ENCODE measurements at regions not wholly inside any gene's neighbourhood (a gene's known extent, or its start where the extent isn't known, plus 50 kb on each side); places are given as distances from the start of the nearest gene placed in this dataset.

DNA sequence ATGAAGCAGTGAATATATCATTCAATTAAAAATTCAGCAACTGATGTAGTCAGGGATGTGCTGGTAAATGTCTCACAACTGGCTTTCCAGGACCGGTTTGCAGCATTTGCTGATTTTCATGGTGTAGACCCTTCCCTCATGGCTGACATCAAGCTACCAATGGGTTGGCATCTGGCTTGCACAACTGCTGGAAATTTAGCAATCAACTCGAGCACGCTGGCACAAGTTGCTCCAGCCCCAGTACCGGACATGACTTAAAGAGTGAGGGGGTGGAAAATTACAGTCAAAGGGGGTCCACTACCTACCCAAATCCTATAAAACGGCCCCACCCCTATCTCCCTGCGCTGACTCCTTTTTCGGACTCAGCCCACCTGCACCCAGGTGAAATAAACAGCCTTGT, 198.4 kb upstream of the NRP1 start:
- DNase-seq = no peak

DNA sequence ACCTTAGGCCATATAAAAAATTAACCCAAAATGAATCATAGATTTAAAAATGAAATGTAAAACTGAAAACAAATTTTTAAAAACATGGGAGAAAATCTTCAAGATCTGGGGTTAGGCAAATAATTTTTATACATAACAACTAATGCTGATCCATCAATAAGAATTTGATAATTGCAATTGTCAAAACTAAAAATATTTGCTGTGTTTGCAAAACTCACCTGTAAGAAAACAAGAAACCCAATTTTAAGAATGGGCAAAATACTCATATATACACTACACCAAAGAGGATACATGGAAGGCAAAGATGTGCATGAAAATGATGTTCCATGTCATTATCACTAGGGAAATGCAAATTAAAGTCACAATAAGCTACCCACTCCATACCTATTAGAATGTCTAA, 194.8 kb upstream of the NRP1 start:
- no peak for DNase-seq

DNA sequence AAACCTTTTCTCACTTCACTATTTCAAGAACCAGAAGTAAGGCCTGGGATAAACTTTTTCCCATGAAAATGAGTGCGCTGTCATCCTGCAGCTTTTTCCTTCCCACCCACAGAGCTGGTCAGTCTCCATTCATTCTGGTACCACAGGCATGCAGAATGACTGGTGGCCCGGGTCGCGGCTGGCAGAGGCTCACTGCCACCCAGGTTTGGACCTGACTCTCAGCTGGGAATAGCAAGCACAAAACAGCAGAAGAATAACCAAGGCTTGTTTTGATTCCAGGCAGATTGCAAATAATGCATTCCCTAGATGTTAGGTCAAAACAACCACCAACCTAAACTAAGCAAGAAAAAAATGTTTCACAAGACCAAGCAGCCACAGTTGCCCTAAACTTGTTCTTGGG, 190.5 kb upstream of the NRP1 start:
- DNase-seq = no peak

DNA sequence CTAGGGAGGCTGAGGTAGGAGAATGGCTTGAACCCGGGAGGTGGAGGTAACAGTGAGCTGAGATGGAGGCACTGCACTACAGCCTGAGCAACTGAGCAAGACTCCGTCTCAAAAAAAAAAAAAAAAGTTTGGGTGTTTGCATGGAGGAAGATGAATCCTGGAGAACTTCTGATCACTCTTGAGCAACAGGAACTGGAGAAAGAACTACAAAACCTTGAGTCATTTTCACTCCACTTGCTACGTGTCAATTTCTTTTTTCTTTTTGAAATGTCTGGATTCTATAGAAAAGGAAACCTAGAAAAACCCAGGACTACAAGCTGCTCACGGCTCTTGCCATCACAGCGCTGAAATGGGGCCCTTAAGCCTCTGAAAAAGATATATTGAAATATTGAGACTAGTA, 189.6 kb upstream of the NRP1 start:
- DNase-seq = no peak

DNA sequence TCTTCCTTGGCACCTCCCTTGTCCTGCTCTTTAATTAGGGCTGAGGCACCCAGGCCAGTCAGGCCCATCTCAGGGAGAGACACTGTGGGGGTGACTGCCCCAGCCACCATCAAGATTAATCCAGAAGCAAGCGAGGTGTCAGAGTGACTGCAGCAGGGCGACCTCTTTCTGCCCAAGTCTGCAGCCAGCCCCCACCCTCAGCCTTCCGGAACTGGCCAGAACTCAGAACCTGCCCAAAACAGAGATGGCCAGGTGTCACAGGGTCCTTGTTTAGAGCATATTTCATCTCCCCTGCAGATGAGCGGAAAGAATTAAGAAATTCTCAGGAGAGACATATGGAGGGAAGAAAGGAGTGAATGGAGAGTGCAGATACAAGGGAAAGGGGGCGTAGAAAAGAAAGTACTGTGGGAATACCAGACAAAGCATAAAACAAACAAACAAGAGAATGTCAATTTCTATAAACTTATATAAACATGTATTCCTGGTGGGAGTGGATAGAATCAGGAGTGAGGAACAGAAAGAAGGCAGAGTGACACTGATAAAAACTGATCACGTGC, 188.8 kb upstream of the NRP1 start:
- no peak for DNase-seq

DNA sequence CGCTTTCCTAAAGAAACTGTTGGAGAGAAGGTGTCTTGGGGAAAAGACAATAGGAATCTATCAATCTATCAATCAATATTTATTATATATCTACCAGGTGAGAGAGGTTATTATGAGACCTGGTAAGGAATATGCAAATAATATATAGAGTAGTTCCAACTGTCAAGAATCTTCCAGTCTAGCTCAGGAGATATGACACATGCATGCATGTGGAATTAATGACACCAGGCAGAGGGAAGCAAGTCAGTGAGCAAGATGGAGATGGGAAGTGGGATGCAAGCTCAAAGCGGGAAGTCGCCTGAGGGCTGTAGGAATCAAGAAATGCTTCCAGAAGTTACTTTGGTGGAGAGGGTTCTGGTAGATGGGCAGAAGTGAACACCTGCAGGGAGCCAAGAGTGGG, 187.4 kb upstream of the NRP1 start:
- DNase-seq = no peak

DNA sequence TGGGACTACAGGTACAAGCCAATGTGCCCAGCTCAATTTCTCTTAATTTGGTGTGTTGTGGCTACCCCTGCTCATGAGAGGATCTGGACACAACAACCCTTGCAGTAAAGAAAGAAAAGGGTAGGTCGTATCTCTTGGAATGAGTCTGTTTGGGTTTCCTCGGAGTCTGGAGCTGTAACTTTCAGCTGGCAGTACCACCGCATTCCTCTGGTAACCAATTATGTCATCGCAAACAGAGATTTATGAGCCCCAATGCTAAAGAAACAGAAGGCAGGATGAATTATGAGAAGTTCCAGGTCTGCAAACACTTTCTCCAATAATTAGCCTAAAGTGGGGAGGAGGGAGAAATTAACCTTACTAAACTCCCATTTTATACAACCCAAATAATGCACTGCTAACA, 186.6 kb upstream of the NRP1 start:
- DNase-seq = peak; percentile 46

DNA sequence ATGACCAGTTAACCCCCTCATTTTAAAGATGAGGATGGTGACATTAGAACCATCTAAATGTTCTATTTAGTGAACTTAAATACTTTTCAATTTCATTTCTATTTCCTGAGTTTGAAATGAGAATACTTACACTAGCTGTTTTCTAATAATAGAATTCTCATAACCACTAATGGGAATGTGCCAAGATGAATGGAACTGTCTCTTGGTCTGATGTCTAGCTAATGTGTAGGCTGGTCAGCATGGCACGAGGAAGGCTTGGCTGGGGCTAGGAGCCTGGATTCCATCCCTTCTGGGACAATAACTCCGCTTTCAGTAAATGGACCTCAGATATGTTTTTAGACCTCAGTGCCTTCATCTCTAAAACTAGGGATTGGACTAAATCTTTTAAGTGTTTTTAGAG, 185.8 kb upstream of the NRP1 start:
- no peak for DNase-seq

DNA sequence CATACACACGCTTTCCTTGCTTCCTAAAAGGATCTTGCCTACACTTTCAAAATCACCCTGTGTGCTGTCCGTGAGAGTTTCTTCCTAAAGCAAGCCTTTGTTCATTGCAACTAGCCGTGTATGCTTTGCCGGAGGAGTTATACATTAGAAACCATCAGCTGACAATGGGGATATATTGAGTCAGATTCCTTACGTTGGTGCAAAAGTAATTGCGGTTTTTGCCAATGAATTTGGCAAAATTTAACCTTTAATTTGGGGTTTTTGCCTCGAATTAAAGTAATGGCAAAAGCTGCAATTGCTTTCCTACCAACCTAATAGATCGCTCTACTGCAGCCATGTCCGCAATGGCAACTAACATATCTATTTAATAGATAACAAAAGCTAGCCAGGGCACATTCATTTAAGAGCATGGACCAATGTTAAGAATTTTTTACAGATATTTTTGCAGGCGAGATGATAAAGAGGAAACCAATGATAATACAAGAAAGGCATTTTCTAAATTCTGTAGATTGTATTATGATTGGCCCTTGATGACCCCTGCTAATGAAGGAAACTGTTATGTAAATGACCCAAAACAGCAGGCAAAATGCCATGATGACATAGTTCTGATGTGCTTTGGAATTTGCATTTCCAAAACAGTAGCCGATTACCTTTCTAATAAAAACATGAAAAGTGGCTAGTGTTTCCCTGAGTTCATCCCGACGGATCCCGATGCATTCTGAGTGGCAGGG, 184.8 kb upstream of the NRP1 start:
- DNase-seq = no peak

DNA sequence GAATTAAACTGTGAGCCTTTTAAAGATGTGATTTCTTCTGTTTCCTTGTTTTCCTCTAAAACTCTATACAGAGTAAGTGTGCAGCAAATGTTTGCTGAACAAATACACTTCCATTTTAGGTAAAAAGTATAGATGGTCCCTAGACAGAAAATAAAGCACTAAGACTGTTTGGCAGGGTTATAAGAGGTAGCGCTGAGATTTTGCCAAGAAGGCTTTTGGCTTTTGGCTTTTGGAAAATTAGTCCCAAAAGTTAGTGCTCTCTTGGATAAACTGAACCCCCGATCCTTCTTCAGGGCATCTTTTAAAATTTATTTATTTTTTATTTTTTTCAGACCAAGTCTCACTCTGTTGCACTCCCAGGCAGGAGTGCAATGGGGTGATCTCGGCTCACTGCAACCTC, 175.7 kb upstream of the NRP1 start:
- DNase-seq = no peak

DNA sequence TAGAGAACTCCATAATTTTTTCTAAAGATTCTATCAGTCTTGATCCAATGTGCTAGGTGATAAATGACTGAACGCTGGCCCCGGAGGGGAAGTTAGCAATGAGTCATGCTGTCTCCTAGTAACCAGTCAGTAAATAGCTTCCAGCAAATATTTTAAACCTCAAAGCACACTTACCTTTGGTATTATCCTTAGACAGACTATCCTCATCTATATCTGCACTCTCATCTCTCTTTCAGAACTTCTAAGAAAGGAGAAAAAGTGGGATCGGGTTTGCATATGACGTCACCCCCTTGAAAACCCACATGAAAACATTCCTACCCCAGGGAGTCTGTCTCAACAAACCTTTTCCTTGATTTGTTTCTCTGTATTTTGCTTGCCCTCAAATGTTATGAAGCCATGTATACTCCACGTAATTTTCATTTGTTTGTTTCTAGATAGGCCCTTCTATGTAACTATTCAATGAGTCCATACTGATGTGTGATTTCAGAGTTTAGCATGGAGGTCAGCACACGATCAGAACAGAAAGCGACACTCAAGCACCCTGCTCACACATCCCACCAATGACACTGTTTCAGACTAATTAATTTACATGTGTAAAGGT, 174.9 kb upstream of the NRP1 start:
- DNase-seq = peak; percentile 89

DNA sequence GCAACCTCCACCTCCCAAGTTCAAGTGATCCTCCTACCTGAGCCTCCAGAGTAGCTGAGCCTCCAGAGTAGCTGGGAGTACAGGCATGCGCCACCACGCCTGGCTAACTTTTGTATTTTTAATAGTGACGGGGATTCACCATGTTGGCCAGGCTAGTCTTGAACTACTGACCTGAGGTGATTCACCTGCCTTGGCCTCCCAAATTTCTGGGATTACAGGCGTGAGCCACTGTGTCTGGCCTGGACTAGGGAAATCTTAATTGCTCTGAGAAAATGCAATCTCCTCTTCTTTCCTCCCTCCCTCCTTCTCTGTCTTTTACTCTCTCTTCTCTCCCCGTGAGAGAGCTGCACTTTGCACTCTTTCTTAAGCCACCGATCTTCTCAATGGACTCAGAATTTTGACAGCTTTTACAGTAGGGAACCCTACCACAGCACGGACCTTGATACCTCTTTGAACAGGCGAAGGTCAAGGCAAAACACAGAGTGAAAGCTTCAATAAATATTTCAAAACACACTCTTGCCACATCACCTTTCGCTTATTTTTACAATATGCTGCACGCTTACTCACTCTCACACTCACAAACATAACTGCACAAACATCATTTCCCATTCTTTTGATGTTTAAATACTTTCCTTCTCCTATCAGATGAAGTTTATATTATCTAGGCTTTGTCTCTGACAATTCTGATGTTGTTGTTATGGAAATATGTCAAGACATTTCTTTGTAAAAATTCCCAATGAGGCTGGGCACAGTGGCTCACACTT, 173.4 kb upstream of the NRP1 start:
- no peak for DNase-seq

DNA sequence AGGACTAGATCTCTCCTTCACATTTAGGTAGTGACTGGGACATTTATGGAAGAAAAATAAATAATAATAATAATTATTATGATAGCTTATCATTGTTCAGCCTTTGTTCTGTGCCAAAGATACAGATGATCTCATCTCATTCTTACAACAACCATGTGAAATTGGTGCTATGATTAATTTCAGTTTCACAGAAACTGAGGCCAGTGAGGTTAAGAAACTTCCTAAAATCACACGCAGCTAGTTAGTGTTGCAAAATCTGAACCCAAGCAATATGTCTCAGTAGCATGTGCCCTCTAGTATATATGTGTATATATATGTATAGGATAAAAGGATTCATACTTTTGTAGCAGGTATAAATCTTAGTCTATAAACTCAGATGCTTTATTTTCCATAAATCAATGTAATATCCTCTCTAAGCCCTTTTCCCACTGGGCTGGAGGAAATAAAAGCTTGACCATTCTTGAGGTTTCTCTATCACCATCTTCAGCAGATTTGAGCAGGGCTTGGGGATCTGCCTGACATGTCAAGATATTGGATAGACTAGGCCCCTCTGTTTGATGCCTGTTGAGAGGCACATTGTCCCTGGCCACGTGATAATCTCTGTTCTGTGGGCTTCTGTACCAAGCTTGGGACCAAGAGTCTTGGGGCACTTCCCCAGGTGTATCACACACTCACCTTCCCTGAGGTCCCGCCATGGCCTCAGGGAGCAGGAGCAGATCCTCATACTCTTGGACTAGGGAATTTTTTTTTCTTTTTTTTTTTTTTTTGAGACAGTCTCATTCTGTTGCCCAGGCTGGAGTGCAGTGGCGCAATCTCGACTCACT, 172.6 kb upstream of the NRP1 start:
- no peak for DNase-seq

DNA sequence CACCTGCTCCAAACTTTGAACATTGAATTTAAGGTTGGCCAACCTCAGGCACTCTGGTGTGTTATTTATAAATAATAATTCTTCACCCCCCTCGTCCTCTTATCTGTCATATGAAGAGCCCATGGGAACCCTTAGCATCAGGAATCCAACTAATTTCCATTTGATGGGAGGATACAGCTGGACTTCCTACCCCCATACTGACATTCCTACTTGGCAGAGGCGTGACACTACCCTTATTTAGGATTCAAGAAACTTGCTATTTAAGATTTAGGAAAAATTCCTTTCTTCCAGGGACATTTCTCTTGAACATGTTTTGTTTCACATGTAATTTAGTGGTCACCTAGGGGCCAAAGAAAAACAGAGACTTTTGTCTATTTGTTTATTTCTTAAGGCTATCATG, 171.9 kb upstream of the NRP1 start:
- DNase-seq = no peak

DNA sequence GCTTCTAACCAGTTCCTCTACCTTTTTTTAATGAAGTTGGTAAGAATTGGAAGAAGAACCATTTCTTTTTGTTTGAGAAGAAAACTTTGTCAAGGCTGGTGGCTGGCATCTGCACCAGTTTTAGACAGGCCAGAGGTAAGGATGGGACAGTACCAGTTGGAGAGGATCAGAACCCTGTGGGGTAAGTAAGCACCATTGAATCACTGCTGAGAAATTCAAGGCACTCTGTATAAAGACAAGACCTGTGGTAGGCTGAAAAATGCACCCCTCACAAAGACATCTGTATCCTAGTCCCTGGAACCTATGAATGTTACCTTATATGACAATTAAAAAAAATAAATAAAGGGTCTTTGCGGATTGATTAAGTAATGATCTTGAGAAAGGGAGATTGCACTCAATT, 166.7 kb upstream of the NRP1 start:
- peak; percentile 6 for DNase-seq

DNA sequence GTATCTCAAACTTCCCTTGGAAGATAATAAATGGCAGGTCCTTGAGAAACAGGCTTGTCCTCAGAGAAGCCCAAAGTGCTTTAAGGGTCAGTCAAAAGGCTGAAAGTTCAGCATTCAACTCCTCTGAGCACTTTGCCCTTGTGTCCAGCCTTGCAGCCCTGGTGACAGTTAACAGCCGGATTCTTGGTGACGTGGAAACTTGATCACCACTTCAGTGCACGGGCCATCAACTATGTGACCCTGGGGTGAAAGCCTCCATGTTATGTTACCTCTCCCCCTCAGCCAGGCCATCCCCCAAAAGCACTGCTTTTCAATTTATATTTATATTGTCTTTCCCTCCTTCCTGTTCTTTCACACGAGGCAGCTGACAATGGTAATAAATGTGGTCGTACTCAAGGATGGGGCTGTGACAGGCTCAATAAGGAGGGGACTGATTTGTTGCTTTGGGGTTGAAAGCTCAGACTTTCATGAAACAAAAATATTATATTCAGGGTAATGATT, 164.0 kb upstream of the NRP1 start:
- no peak for DNase-seq

DNA sequence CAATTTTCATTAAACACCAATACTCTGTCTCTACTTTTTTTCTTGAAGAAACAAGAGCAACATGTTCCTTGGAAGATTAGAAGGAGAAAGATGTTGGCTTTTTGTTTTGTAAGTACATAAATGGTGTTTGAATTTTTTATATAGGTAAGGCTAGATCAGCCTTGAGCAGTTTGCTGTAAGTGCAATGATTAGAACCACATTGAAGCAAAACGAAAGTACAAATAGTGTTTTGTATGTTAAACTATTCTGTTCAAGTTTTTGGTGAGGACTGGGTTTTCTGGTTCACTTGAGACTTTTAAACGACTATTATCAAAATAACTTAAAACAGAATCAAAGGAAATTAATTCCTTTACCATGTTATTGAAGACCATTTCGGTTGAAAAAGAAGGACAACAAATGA, 162.9 kb upstream of the NRP1 start:
- DNase-seq = no peak

DNA sequence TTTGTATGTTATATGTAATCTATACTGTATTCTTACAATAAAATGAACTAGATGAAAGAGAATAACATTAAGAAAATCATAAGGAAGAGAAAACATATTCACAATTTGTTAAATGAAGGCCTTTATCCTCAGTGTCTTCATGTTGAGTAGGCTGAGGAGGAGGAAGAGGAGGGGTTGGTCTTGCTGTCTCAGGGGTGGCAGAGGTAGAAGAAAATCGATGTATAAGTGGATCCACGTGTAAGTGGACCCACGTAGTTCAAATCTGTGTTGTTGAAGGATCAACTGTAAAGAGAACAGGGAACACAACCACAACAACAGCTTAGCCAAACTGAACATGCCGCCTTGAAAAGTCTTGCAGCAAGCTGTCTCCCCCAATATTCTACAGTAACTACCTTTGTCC, 161.6 kb upstream of the NRP1 start:
- no peak for DNase-seq

DNA sequence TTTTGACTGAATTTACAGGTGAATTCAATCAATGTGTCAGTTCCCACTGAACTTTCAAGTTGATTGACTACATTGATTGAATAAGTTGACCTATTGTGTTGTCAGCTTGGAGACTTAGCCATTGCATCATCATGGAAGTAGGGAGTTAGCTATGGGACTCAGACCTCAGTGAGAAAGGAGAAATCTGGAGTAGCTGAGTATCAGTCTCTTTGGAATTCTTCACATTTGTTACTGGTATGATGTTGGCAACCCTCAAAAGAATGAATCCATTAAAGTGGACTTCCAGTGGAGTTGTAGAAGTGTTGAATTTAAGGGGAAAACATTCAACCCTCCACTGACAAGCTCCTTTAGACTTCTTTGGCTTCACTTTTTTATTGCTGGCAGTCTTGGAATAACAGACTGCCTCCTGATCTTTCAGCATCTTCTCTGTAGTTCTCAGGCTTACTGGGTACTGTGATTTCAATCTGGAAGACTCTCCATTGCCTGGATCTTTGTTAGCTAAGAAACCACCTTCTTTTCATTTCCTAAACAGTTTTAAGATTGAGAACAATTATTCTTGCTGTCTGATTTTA, 160.3 kb upstream of the NRP1 start:
- DNase-seq = no peak

DNA sequence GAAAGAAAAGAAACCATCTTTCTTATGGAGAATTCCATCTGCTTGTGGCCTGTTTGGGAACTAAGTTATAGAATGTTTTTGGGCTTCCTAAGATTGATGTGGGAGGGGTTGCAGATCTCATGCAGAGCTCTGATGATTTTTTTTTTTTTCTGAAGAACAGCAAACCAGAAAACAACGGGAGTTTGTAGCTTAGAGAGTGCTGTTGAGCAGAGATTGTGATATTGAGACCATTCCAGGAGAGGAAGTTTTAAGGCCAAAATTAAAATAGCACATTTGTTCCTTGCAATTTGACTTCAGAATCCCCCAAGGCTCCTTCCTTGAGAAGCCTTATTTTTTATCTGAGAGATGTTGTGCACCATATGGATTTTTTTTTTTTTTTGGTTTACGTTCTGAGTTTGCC, 159.5 kb upstream of the NRP1 start:
- DNase-seq = no peak

DNA sequence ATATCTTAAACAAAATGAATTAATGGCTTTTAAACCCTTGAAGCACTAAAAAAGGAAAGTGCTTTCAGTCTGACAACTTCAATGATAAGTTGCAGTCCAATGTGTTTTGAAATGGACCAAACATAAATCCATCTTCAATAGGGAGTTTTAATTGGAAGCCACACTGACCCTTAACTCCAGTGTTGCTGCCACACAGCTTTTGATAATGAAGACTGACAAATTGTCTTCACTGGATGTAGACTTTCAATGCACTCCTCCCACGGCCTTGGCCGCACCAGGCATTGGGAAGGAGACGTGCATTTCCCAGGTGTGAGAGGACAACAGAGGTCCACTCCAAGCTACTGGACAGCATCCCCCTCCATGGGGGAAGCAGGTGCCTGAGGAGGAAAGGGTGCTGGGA, 159.0 kb upstream of the NRP1 start:
- no peak for DNase-seq

DNA sequence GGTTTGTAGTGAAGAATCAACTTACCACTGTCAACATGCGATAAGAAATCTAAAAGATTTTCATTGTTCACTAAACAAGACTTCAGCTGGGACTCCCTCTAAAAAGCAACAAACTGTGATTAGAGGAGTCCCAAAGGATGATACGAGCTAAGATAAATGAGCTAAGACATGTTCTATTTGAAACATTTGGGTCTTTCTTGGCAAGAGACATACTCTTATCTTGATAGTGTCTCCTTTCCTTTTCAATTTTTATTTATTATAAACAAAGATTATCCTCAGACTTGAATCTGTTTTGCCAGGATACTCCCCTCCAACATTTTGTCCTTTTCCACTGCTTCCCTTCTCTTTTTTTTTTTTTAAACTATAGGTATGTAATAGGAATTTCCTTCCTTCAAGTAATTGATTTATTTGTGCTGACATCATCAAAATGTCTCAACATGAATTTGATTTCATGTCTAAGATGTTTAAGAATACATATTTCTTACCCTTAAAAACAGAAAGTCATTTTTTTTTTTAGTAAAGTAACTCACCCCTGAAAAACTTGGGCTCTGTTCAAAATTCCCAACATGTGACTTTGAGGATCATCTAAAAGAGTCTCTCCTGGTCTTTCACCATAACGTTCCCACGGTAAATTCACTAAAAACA, 158.4 kb upstream of the NRP1 start:
- no peak for DNase-seq

Data from EL (cell line).